ENCODE measurements at regions not wholly inside any gene's neighbourhood (a gene's known extent, or its start where the extent isn't known, plus 50 kb on each side); places are given as distances from the start of the nearest gene placed in this dataset.

DNA sequence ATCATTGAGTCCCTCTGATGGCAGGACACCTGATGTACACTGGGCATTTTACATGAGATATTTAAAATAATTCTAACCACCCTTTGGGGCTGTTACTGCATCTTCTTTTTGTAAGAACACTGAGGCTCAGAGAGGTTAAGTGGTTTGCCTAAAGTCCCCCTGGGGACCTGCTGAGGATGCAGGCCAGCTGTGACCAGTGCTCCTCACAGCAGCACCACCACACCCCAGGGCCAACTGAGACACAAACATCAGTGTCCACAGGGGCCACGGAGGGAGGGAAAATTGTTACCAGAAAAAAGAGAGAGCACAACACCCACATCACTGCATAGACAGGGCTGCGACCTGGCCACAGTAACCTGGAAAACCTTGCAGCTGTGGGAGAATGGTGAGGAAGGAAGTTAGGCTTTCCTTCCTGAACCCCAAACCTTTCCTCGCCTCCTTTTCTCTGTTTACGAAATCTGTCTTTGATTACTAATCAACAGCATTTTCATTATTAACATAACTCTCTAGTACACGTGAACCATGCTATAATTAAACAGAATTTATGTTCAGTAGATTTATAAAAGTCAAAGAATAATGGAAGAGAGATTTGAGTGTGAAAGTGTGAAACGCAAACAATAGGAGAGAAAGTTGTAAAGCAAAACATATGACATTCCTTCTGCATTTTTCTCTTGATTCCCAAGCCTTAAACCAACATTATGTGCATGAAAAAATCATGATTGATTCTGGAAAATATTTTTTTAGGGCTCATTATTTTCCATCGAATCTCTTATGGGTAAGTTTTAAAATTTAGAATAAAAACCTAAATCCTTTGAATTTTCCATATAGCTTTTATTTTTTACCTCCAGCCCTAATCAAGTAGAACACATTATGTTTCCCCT lies 228.1 kb upstream of the DAPK1 start:
- intact Hi-C loops (cut with micrococcal nuclease) = no loop called here
- ChIA-PET CTCF (no interaction called here), POLR2A (no interaction called here)
- peaks cover 6% of the 10 kb centered on the region for H3K4me1 Mint-ChIP-seq (ENCODE audit: insufficient read depth, unreplicated experiment)
- no peaks in the 10 kb centered on the region for H3K36me3 Mint-ChIP-seq (ENCODE audit: insufficient read depth, unreplicated experiment)
- no peaks in the 10 kb centered on the region for H3K27me3 Mint-ChIP-seq (ENCODE audit: insufficient read depth, unreplicated experiment)
- H3K27ac Mint-ChIP-seq (ENCODE audit: low read depth, unreplicated experiment) = no peak overlapping the region
- TF ChIP-seq, protein P1, sequence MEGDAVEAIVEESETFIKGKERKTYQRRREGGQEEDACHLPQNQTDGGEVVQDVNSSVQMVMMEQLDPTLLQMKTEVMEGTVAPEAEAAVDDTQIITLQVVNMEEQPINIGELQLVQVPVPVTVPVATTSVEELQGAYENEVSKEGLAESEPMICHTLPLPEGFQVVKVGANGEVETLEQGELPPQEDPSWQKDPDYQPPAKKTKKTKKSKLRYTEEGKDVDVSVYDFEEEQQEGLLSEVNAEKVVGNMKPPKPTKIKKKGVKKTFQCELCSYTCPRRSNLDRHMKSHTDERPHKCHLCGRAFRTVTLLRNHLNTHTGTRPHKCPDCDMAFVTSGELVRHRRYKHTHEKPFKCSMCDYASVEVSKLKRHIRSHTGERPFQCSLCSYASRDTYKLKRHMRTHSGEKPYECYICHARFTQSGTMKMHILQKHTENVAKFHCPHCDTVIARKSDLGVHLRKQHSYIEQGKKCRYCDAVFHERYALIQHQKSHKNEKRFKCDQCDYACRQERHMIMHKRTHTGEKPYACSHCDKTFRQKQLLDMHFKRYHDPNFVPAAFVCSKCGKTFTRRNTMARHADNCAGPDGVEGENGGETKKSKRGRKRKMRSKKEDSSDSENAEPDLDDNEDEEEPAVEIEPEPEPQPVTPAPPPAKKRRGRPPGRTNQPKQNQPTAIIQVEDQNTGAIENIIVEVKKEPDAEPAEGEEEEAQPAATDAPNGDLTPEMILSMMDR (IDR thresholded peaks at IDR 0.05; ENCODE audit: unreplicated experiment) = no peak
- no peaks in the 10 kb centered on the region for H3K9me3 Mint-ChIP-seq (ENCODE audit: unreplicated experiment)
- DNase-seq (ENCODE audit: unreplicated experiment) = no peak
- no TSS peak for BruUV-seq (replicated peaks)
- H3K4me3 Mint-ChIP-seq (ENCODE audit: unreplicated experiment) = no peak overlapping the region

DNA sequence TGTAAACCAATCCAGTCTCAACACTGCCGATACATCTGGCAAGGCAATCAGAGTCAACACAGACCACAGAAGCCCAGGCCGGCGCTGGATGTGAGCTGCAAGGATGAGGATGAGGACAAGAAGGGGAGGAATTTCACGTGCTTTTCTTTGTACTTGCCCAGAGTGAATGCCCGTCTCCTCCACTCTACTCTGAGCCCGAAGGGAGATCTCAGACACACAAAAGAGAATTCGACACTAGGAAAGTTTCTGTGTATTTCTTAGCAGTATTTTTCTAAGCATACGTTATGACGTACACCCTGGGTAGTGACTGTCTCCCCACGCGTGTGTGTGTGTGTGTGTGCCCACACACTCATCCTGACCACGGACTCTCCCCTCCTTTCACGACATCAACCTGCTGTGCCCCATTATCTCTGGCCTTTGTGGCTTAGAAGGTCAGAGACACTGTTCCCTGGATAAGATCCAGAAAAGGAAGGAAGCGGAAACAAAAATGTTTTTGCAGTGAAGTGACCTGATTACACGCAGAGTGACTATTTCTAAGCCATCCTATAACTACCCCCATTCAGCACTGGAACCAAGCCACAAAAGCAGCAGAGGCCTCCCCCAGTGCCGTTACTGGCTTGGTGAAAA lies 227.3 kb upstream of the DAPK1 start:
- peaks cover 6% of the 10 kb centered on the region for H3K4me1 Mint-ChIP-seq (ENCODE audit: insufficient read depth, unreplicated experiment)
- H3K4me3 Mint-ChIP-seq (ENCODE audit: unreplicated experiment) = no peak overlapping the region
- POLR2A ChIA-PET = no interaction called here
- TF ChIP-seq, protein P1 (IDR thresholded peaks at IDR 0.05; ENCODE audit: unreplicated experiment) = no peak
- no peaks in the 10 kb centered on the region for H3K9me3 Mint-ChIP-seq (ENCODE audit: unreplicated experiment)
- H3K27ac Mint-ChIP-seq (ENCODE audit: low read depth, unreplicated experiment) = no peak overlapping the region
- no peaks in the 10 kb centered on the region for H3K36me3 Mint-ChIP-seq (ENCODE audit: insufficient read depth, unreplicated experiment)
- CTCF ChIA-PET = interaction anchor here (0.6 kb wide), 1 partner anchor 655 kb away, joined by 3 read pairs; no protein-coding TSS in a partner anchor
- no peak for DNase-seq (ENCODE audit: unreplicated experiment)
- intact Hi-C loops (cut with micrococcal nuclease) = no loop called here
- no peaks in the 10 kb centered on the region for H3K27me3 Mint-ChIP-seq (ENCODE audit: insufficient read depth, unreplicated experiment)
- BruUV-seq (replicated peaks) = no TSS peak

GRCh38 chr9:87270848-87271234 lies 226.8 kb upstream of the DAPK1 start:
- intact Hi-C loops (cut with micrococcal nuclease) = no loop called here

More at GRCh38 chr9:87270848-87271234, 226.8 kb upstream of the DAPK1 start:
- BruUV-seq (replicated peaks) = no TSS peak
- Mint-ChIP-seq H3K27me3 (ENCODE audit: insufficient read depth, unreplicated experiment) (no peaks in the 10 kb centered on the region), H3K36me3 (ENCODE audit: insufficient read depth, unreplicated experiment) (no peaks in the 10 kb centered on the region), H3K9me3 (ENCODE audit: unreplicated experiment) (no peaks in the 10 kb centered on the region), H3K4me1 (ENCODE audit: insufficient read depth, unreplicated experiment) (peaks cover 6% of the 10 kb centered on the region), H3K27ac (ENCODE audit: low read depth, unreplicated experiment) (no peak overlapping the region), H3K4me3 (ENCODE audit: unreplicated experiment) (no peak overlapping the region)
- POLR2A ChIA-PET = no interaction called here
- TF ChIP-seq, protein P1 (IDR thresholded peaks at IDR 0.05; ENCODE audit: unreplicated experiment) = no peak
- DNase-seq (ENCODE audit: unreplicated experiment) = no peak
- CTCF ChIA-PET = interaction anchor here (0.6 kb wide), 1 partner anchor 655 kb away, joined by 3 read pairs; no protein-coding TSS in a partner anchor
